Suprapubic skin (tissue), 4 donors: ENCODE measurements at regions not wholly inside any gene's neighbourhood (a gene's known extent, or its start where the extent isn't known, plus 50 kb on each side); places are given as distances from the start of the nearest gene placed in this dataset.

Experiments
- DNase-seq, 2 donors: peaks; one replicate each; pipeline ENCODE4 v3.0.0-alpha.2; 2019; ENCODE audit warnings: low spot score in 2 of 2
- H3K27ac ChIP-seq: fragments of 200-600 bp; sonication (generic); one replicate; pipeline ENCODE4 v1.5.1; 2019
- H3K27me3 ChIP-seq: fragments of 200-600 bp; sonication (generic); one replicate; pipeline ENCODE4 v1.5.1; 2019
- H3K36me3 ChIP-seq: fragments of 200-600 bp; sonication (generic); one replicate; pipeline ENCODE4 v1.5.1; 2019
- H3K4me1 ChIP-seq: fragments of 200-600 bp; sonication (generic); one replicate; pipeline ENCODE4 v1.5.1; 2019
- H3K4me3 ChIP-seq: fragments of 200-600 bp; sonication (generic); one replicate; pipeline ENCODE4 v1.5.1; 2019; ENCODE audit warnings: mild to moderate bottlenecking
- H3K9me3 ChIP-seq: fragments of 200-600 bp; sonication (generic); one replicate; pipeline ENCODE4 v1.5.1; 2019
- EP300 ChIP-seq: sonication (generic); formaldehyde crosslinking; IDR thresholded peaks from one replicate; pipeline ENCODE4 v1.6.1; 2017; ENCODE audit warnings: antibody characterized with exemption
- POLR2A ChIP-seq, 2 donors: fragments of 450-650 bp; IDR thresholded peaks; one replicate each; pipeline ENCODE4 v1.6.1; 2017; ENCODE audit warnings: antibody characterized with exemption in 2 of 2, mild to moderate bottlenecking in 2 of 2, moderate library complexity in 2 of 2
- POLR2AphosphoS5 ChIP-seq, 3 donors: sonication (generic); formaldehyde crosslinking; IDR thresholded peaks; one replicate each; pipeline ENCODE4 v1.6.1; 2017; ENCODE audit warnings: antibody characterized with exemption in 3 of 3
- WGBS: methylation state at CpG from one replicate; pipeline ENCODE4 v1.1.5; 2018; 5-methylcytosine and 5-hydroxymethylcytosine counted together
- TF ChIP-seq, protein P1 (sequence below), 2 donors: fragments of 200-600 bp in 1 of 2; fragments of 450-650 bp in 1 of 2; sonication (generic) in 1 of 2; IDR thresholded peaks; one replicate each; pipeline ENCODE4 v1.5.1; 2016 to 2019; ENCODE audit warnings: antibody characterized with exemption in 2 of 2, mild to moderate bottlenecking in 1 of 2, moderate library complexity in 1 of 2

DNA sequence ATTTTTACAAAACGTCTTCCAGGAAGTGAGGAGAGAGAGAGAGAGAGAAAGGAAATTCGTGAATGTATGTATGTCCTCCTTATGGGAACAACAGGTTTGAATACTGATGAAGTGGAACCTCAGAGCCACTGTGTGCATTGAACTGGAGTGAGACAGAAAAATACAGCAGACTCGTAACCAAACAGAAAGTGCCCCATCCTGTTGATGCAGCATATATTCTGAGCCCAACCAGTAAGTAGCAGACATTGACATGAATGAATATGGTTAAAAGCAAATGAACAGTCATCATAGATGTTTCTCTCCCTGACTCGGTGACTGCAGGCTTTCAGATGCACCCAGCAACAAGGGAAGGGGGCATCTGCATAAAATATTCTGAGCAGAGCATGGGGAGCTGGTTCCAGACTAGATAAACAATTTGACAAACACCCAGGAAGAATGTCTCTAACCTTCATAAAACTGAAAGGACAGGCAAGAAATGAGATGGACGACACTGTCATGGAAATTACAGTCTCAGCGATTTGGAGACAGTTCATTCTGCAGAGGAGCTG, 471.0 kb upstream of the PBX1 start:
- peaks cover 7% of the 10 kb centered on the region for H3K9me3 ChIP-seq
- no peaks in the 10 kb centered on the region for H3K36me3 ChIP-seq
- no peak for DNase-seq
- no peak for TF ChIP-seq POLR2AphosphoS5 (IDR thresholded peaks at IDR 0.05)
- no peak for TF ChIP-seq EP300
- no peak for TF ChIP-seq POLR2A (IDR thresholded peaks at IDR 0.05)
- TF ChIP-seq, protein P1, sequence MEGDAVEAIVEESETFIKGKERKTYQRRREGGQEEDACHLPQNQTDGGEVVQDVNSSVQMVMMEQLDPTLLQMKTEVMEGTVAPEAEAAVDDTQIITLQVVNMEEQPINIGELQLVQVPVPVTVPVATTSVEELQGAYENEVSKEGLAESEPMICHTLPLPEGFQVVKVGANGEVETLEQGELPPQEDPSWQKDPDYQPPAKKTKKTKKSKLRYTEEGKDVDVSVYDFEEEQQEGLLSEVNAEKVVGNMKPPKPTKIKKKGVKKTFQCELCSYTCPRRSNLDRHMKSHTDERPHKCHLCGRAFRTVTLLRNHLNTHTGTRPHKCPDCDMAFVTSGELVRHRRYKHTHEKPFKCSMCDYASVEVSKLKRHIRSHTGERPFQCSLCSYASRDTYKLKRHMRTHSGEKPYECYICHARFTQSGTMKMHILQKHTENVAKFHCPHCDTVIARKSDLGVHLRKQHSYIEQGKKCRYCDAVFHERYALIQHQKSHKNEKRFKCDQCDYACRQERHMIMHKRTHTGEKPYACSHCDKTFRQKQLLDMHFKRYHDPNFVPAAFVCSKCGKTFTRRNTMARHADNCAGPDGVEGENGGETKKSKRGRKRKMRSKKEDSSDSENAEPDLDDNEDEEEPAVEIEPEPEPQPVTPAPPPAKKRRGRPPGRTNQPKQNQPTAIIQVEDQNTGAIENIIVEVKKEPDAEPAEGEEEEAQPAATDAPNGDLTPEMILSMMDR (IDR thresholded peaks at IDR 0.05), result no peak
- no peak overlapping the region for H3K4me3 ChIP-seq
- H3K27ac ChIP-seq, result no peak overlapping the region
- H3K27me3 ChIP-seq, result no peaks in the 10 kb centered on the region
- H3K4me1 ChIP-seq, result no peaks in the 10 kb centered on the region
- 47% methylated on average over 6 of the region's 6 CpGs for WGBS

DNA sequence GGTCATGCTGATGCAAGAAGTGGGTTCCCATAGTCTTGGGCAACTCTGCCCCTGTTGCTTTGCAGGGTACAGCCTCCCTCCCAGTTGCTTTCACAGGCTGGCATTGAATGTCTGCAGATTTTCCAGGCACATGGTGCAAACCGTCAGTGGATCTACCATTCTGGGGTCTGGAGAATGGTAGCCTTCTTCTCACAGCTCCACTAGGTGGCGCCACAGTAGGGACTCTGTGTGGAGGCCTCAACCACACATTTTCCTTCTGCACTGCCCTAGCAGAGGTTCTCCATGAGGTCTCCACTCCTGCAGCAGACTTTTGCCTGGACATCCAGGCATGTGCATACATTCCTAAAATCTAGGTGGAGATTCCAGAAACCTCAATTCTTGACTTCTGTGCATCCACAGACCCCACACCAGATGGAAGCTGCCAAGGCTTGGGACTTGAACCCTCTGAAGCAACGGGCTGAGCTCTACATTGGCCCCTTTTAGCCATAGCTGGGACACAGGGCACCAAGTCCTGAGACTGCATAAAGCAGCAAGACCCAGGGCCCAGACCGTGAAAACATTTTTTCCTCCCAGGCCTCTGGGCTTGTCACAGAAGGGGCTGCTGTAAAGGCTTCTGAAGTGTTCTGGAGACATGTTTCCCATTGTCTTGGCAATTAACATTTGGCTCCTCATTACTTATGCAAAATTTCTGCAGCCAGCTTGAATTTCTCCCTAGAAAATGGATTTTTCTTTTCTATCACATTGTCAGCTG, 466.2 kb upstream of the PBX1 start:
- no peak overlapping the region for H3K4me3 ChIP-seq
- H3K27ac ChIP-seq, result no peak overlapping the region
- H3K36me3 ChIP-seq, result no peaks in the 10 kb centered on the region
- WGBS, result 70% methylated on average over 4 of the region's 4 CpGs
- DNase-seq, result no peak
- peaks cover 7% of the 10 kb centered on the region for H3K9me3 ChIP-seq
- H3K27me3 ChIP-seq, result no peaks in the 10 kb centered on the region
- no peak for TF ChIP-seq POLR2AphosphoS5 (IDR thresholded peaks at IDR 0.05)
- TF ChIP-seq, protein P1 (IDR thresholded peaks at IDR 0.05), result no peak
- no peak for TF ChIP-seq EP300
- TF ChIP-seq POLR2A (IDR thresholded peaks at IDR 0.05), result no peak
- H3K4me1 ChIP-seq, result no peaks in the 10 kb centered on the region

DNA sequence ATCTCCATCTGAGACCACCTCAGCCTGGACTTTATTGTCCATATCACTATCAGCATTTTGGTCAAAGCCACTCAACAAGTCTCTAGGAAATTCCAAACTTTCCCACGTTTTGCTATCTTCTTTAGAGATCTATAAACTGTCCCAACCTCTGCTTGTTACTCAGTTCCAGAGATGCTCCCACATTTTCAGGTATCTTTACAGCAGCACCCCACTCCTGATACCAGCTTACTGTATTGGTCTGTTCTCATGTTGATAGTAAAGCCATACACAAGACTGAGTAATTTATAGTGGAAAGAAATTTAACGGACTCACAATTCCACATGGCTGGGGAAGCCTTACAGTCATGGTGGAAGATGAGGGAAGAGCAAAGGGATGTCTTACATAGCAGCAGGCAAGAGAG, 465.4 kb upstream of the PBX1 start:
- no peak for TF ChIP-seq POLR2A (IDR thresholded peaks at IDR 0.05)
- TF ChIP-seq EP300, result no peak
- TF ChIP-seq POLR2AphosphoS5 (IDR thresholded peaks at IDR 0.05), result no peak
- TF ChIP-seq, protein P1 (IDR thresholded peaks at IDR 0.05), result no peak
- no peaks in the 10 kb centered on the region for H3K27me3 ChIP-seq
- no peak overlapping the region for H3K4me3 ChIP-seq
- WGBS, result 87% methylated on average over 2 of the region's 2 CpGs
- no peaks in the 10 kb centered on the region for H3K4me1 ChIP-seq
- DNase-seq, result no peak
- H3K36me3 ChIP-seq, result no peaks in the 10 kb centered on the region
- H3K9me3 ChIP-seq, result peaks cover 7% of the 10 kb centered on the region
- H3K27ac ChIP-seq, result no peak overlapping the region

DNA sequence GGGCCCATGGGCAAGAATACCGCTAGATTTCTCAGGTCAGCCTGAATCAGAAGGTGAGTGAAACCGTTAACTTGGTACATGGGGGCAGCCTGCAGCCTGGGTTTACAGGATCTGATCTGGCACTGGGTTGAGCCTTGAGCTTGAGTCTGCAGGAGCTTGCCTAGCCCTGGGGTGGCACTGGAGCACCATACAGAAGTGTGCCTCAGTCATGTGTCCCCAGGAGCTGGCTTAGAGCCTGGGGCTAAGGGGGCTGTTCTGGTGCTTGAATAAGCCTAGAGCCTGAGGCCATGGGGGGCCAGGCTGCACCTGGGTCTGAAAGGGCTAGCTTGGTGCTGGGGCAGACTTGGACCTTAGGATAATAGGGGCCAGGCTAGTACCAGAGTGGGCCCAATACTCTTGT, 457.2 kb upstream of the PBX1 start:
- no peaks in the 10 kb centered on the region for H3K4me1 ChIP-seq
- no peak overlapping the region for H3K27ac ChIP-seq
- H3K27me3 ChIP-seq, result no peaks in the 10 kb centered on the region
- peak in 1 of 2 donors; percentile 44 for DNase-seq
- TF ChIP-seq POLR2A (IDR thresholded peaks at IDR 0.05) (no peak), POLR2AphosphoS5 (IDR thresholded peaks at IDR 0.05) (no peak), EP300 (no peak)
- TF ChIP-seq, protein P1 (IDR thresholded peaks at IDR 0.05), result no peak
- WGBS, result 100% methylated on average over 2 of the region's 2 CpGs
- H3K4me3 ChIP-seq, result no peak overlapping the region
- H3K9me3 ChIP-seq, result no peaks in the 10 kb centered on the region
- no peaks in the 10 kb centered on the region for H3K36me3 ChIP-seq

DNA sequence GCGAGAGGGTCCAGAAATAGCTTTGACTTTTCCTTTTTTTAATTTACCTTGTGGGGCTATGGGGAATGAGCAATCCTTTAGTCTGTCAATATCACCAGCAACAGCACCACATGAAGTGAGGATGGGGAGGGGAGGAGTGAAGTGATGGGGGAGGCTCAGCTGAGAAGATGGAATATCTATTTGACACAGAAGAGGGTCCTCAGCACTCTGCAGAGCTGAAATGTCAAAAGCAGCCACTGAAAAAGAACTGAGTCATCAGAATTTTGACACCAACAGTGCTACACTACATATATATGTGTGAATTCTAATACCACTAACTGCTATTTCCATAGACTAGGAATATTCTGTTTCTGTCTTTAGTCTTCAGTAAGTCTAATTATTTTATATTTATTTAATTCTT, 427.0 kb upstream of the PBX1 start:
- H3K4me1 ChIP-seq, result no peaks in the 10 kb centered on the region
- no peak overlapping the region for H3K4me3 ChIP-seq
- H3K36me3 ChIP-seq, result no peaks in the 10 kb centered on the region
- no peak for DNase-seq
- TF ChIP-seq EP300 (no peak), POLR2A (IDR thresholded peaks at IDR 0.05) (no peak), POLR2AphosphoS5 (IDR thresholded peaks at IDR 0.05) (no peak)
- TF ChIP-seq, protein P1 (IDR thresholded peaks at IDR 0.05), result no peak
- peaks cover 3% of the 10 kb centered on the region for H3K9me3 ChIP-seq
- H3K27me3 ChIP-seq, result no peaks in the 10 kb centered on the region
- 86% methylated on average over 1 of the region's 1 CpG for WGBS
- H3K27ac ChIP-seq, result no peak overlapping the region
